Transverse colon (tissue), 4 donors: ENCODE measurements at regions not wholly inside any gene's neighbourhood (a gene's known extent, or its start where the extent isn't known, plus 50 kb on each side); places are given as distances from the start of the nearest gene placed in this dataset.

ENCODE experiments used
- DNase-seq: peaks from one replicate; pipeline ENCODE4 v3.0.0-alpha.2; 2019
- H3K27ac ChIP-seq, 4 donors: fragments of 200-600 bp; sonication (generic); 2 replicates each; pipeline ENCODE4 v1.5.1; 2016 to 2018; ENCODE audit warnings: inconsistent platforms in 4 of 4
- H3K27me3 ChIP-seq: fragments of 200-600 bp; sonication (generic); 2 replicates; pipeline ENCODE4 v1.5.1; 2017; ENCODE audit warnings: inconsistent platforms
- H3K36me3 ChIP-seq, 4 donors: fragments of 200-600 bp; sonication (generic); 2 replicates each; pipeline ENCODE4 v1.5.1; 2017 to 2019; ENCODE audit warnings: inconsistent platforms in 4 of 4
- H3K4me1 ChIP-seq, 4 donors: fragments of 200-600 bp; sonication (generic); 2 replicates each; pipeline ENCODE4 v1.5.1; 2017 to 2020; ENCODE audit warnings: inconsistent platforms in 4 of 4
- H3K4me3 ChIP-seq, 4 donors: fragments of 200-600 bp; sonication (generic); 1 replicate in 1 of 4; 2 replicates in 3 of 4; pipeline versions ENCODE4 v1.5.1 to v1.6.1; 2017 to 2019; ENCODE audit warnings: inconsistent platforms in 4 of 4
- H3K9me3 ChIP-seq, 2 donors: fragments of 200-600 bp; sonication (generic); 2 replicates each; pipeline ENCODE4 v1.5.1; 2017 to 2019; ENCODE audit warnings: inconsistent platforms in 2 of 2
- CTCF ChIP-seq, 5 experiments: fragments of 200-600 bp in 3 of 5; fragments of 450-650 bp in 2 of 5; sonication (generic) in 3 of 5; IDR thresholded peaks; 1 replicate in 2 of 5; 2 replicates in 3 of 5; pipeline ENCODE4 v1.5.1; 2016 to 2017; ENCODE audit warnings: antibody characterized with exemption in 5 of 5, inconsistent platforms in 3 of 5, mild to moderate bottlenecking in 2 of 5, moderate library complexity in 1 of 5
- EP300 ChIP-seq: sonication (generic); formaldehyde crosslinking; IDR thresholded peaks from one replicate; pipeline ENCODE4 v1.6.1; 2017; ENCODE audit warnings: antibody characterized with exemption, low read depth
- POLR2A ChIP-seq: fragments of 450-650 bp; IDR thresholded peaks from one replicate; pipeline ENCODE4 v1.6.1; 2016; ENCODE audit warnings: antibody characterized with exemption, mild to moderate bottlenecking, moderate library complexity
- POLR2AphosphoS5 ChIP-seq, 3 donors: sonication (generic); formaldehyde crosslinking; IDR thresholded peaks; one replicate each; pipeline ENCODE4 v1.6.1; 2016; ENCODE audit warnings: antibody characterized with exemption in 3 of 3
- WGBS, 2 donors: methylation state at CpG; one replicate each; pipeline ENCODE4 v1.1.5; 2018; ENCODE audit warnings: low coverage in 1 of 2; 5-methylcytosine and 5-hydroxymethylcytosine counted together
- in situ Hi-C, 4 donors: fragments of 200-750 bp; cut with MboI; loops; one replicate each; pipeline versions ENCODE4 v1.15.0 to v1.15.1; 2017; ENCODE audit warnings: low sequenced_read_pairs in 3 of 4, low pct_ligation_motif_present in 1 of 4, low pct_unique_long_range_greater_than_20kb in 1 of 4
- intact Hi-C: fragments of 100-400 bp; cut with DNase I; formaldehyde crosslinking; loops from one replicate; pipeline ENCODE4 v1.15.1; 2023; ENCODE audit warnings: low total_unique reads

GRCh38 chr22:49373801-49374226 lies 453.9 kb downstream of the BRD1 start:
- in situ Hi-C loops (no loop called here), intact Hi-C loops (no loop called here)
- TF ChIP-seq EP300: no peak
- TF ChIP-seq CTCF (IDR thresholded peaks at IDR 0.05): no peak
- no peak overlapping the region for H3K4me3 ChIP-seq
- H3K9me3 ChIP-seq: no peaks in the 10 kb centered on the region
- no peaks in the 10 kb centered on the region for H3K36me3 ChIP-seq
- no peaks in the 10 kb centered on the region for H3K4me1 ChIP-seq
- 80% methylated on average over 17 of the region's 17 CpGs; no CpG with 5 or more reads in 1 of the 2 donors for WGBS, 2 donors
- H3K27me3 ChIP-seq: peaks cover 13% of the 10 kb centered on the region
- no peak for DNase-seq
- no peak overlapping the region for H3K27ac ChIP-seq

GRCh38 chr22:49373289-49373666 lies 454.4 kb downstream of the BRD1 start:
- H3K36me3 ChIP-seq: no peaks in the 10 kb centered on the region
- H3K4me3 ChIP-seq: no peak overlapping the region
- WGBS, 2 donors: 63% methylated on average over 6 of the region's 6 CpGs; no CpG with 5 or more reads in 1 of the 2 donors
- intact Hi-C loops (no loop called here), in situ Hi-C loops (no loop called here)
- peaks cover 13% of the 10 kb centered on the region for H3K27me3 ChIP-seq
- no peak for DNase-seq
- TF ChIP-seq CTCF (IDR thresholded peaks at IDR 0.05): no peak
- TF ChIP-seq EP300: no peak
- TF ChIP-seq POLR2A: no peak
- no peak for TF ChIP-seq POLR2AphosphoS5 (IDR thresholded peaks at IDR 0.05)
- H3K27ac ChIP-seq: no peak overlapping the region
- no peaks in the 10 kb centered on the region for H3K4me1 ChIP-seq
- no peaks in the 10 kb centered on the region for H3K9me3 ChIP-seq

GRCh38 chr22:49372530-49373288 lies 455.0 kb downstream of the BRD1 start:
- in situ Hi-C loops (no loop called here), intact Hi-C loops (no loop called here)
- 72% methylated on average over 14 of the region's 20 CpGs; no CpG with 5 or more reads in 1 of the 2 donors for WGBS, 2 donors
- Histone ChIP-seq H3K27ac (no peak overlapping the region), H3K27me3 (peaks cover 13% of the 10 kb centered on the region), H3K9me3 (no peaks in the 10 kb centered on the region), H3K4me1 (no peaks in the 10 kb centered on the region), H3K36me3 (no peaks in the 10 kb centered on the region), H3K4me3 (no peak overlapping the region)
- no peak for DNase-seq
- TF ChIP-seq CTCF (IDR thresholded peaks at IDR 0.05): no peak
- no peak for TF ChIP-seq POLR2A
- no peak for TF ChIP-seq EP300
- no peak for TF ChIP-seq POLR2AphosphoS5 (IDR thresholded peaks at IDR 0.05)

- Histone ChIP-seq H3K36me3 (no peaks in the 10 kb centered on the region), H3K9me3 (no peaks in the 10 kb centered on the region), H3K4me1 (no peaks in the 10 kb centered on the region), H3K27me3 (peaks cover 13% of the 10 kb centered on the region), H3K4me3 (no peak overlapping the region), H3K27ac (no peak overlapping the region)
- intact Hi-C loops: no loop called here
- 74% methylated on average over 17 of the region's 17 CpGs; no CpG with 5 or more reads in 1 of the 2 donors for WGBS, 2 donors
- in situ Hi-C loops: no loop called here
- no peak for DNase-seq
- TF ChIP-seq POLR2A (no peak), EP300 (no peak), POLR2AphosphoS5 (IDR thresholded peaks at IDR 0.05) (no peak), CTCF (IDR thresholded peaks at IDR 0.05) (no peak)
These were observed 455.6 kb downstream of the BRD1 start for GRCh38 chr22:49372111-49372529.
